Keratinocyte (primary cell): ENCODE measurements at regions not wholly inside any gene's neighbourhood (a gene's known extent, or its start where the extent isn't known, plus 50 kb on each side); places are given as distances from the start of the nearest gene placed in this dataset.

Experiments
- EZH2 ChIP-seq: IDR thresholded peaks from one replicate; pipeline ENCODE4 v1.6.1; 2012; ENCODE audit warnings: inconsistent platforms, mild to moderate bottlenecking, low read length, moderate library complexity
- TF ChIP-seq, protein P1 (sequence below), 3 experiments: IDR thresholded peaks in 1 of 3; conservative IDR thresholded peaks in 1 of 3; optimal IDR thresholded peaks in 1 of 3; 2 replicates in 2 of 3; 3 replicates in 1 of 3; pipeline versions ENCODE3 to v1.5.1; 2011; ENCODE audit warnings: low read length in 3 of 3, mild to moderate bottlenecking in 3 of 3, moderate library complexity in 2 of 3, control low read depth in 1 of 3, inconsistent platforms in 1 of 3; ENCODE audit not compliant: insufficient read depth in 2 of 3; ENCODE audit errors: extremely low read depth in 1 of 3

- TF ChIP-seq, protein P1, sequence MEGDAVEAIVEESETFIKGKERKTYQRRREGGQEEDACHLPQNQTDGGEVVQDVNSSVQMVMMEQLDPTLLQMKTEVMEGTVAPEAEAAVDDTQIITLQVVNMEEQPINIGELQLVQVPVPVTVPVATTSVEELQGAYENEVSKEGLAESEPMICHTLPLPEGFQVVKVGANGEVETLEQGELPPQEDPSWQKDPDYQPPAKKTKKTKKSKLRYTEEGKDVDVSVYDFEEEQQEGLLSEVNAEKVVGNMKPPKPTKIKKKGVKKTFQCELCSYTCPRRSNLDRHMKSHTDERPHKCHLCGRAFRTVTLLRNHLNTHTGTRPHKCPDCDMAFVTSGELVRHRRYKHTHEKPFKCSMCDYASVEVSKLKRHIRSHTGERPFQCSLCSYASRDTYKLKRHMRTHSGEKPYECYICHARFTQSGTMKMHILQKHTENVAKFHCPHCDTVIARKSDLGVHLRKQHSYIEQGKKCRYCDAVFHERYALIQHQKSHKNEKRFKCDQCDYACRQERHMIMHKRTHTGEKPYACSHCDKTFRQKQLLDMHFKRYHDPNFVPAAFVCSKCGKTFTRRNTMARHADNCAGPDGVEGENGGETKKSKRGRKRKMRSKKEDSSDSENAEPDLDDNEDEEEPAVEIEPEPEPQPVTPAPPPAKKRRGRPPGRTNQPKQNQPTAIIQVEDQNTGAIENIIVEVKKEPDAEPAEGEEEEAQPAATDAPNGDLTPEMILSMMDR (optimal IDR thresholded peaks at IDR 0.05 in 1 of 3, IDR thresholded peaks at IDR 0.05 in 1 of 3, conservative IDR thresholded peaks at IDR 0.05 in 1 of 3; ENCODE audit: extremely low read depth in 1 of 3, insufficient read depth in 2 of 3, low read length in 3 of 3): no peak
- no peak for TF ChIP-seq EZH2
These were observed 57.6 kb upstream of the SEPTIN5 start for GRCh38 chr22:19656541-19657251.
